ENCODE measurements at regions not wholly inside any gene's neighbourhood (a gene's known extent, or its start where the extent isn't known, plus 50 kb on each side); places are given as distances from the start of the nearest gene placed in this dataset.

DNA sequence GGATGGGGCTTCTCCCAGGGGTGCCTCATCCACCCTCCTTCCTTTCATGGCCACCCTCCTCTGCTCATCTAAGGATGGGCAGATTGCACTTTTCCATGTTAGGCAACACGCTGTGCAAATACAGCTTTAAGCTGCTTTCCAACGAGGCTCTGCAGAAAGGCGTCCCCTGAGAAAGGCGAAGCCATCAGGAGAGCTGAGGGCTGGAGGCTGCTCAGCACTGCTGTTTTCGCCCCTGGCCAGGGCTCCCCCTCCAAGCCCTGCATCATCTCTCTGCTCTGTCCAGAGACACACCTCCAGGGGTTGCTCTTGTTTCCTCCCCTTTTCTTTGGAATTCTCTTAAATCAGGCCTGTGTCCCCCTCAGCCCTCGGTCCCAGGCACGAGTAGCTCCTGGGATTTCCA is 526.1 kb downstream of the CDH26 start:
- DNase-seq (ENCODE audit: low read depth) = no peak
- no peak for TF ChIP-seq CTCF (conservative IDR thresholded peaks at IDR 0.05; ENCODE audit: low read depth, low read length)
- no peak overlapping the region for H3K4me3 ChIP-seq (ENCODE audit: low read depth, low read length)

DNA sequence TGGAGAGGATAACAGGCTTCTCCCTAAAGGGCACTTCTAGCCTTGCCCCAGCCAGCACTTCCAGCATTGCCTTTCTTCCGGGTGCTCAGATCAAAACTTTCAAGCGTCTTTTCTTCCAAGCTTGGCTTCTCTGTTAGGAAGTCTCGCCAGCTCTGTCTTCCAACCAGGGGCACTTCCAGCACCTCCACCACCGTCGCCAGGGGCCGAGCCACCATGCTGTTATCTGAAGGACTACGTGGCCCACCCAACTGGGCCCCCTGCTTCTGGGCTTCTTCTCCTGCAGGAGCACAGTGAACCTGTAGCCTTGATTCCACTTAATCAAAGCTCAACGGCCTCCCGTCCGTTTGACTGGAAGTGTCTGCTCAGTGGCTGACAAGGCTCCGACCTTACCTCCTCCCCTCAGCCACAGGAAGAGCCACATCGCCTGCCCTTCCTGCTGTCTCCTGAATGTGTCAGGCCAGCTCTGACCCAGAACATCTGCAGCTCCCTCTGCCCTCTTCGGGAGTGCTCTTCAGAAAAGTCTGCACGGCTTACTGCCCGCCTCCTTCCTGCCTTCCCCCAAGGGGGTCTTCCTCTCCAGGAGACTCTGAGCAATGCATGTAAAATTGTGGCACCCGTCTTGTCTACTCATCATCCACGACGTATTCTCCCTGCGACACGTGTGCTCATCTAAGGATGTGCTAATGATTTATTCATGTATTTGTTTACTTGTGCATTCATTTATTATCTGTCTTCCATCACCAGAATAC is 527.0 kb downstream of the CDH26 start:
- no peak for DNase-seq (ENCODE audit: low read depth)
- TF ChIP-seq CTCF (conservative IDR thresholded peaks at IDR 0.05; ENCODE audit: low read depth, low read length) = no peak

DNA sequence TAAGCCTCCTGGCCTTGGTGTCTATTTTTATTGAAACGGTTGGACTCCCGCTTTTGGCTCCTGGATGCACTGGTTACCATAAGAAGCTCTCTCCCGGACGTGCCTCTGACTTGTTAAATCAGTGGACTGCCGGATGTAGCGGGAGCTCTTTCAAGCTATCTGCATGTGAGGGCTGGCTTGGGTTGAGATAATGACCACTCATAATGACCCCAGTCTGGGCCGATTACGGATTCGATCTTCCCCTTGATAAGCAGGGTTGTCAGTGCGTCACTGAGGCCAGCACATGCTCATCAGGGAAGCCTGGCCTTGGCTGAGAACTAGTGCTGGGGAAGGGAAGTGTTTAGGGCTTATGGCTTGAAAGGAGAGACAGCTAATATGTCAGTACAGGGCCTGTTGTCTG is 528.1 kb downstream of the CDH26 start:
- TF ChIP-seq CTCF (conservative IDR thresholded peaks at IDR 0.05; ENCODE audit: low read depth, low read length) = no peak
- no peak overlapping the region for H3K4me3 ChIP-seq (ENCODE audit: low read depth, low read length)
- no peak for DNase-seq (ENCODE audit: low read depth)

More for the DNA sequence above, 527.0 kb downstream of the CDH26 start:
- no peak overlapping the region for H3K4me3 ChIP-seq (ENCODE audit: low read depth, low read length)

GRCh38 chr20:60486937-60487336 is 528.7 kb downstream of the CDH26 start:
- no peak overlapping the region for H3K4me3 ChIP-seq (ENCODE audit: low read depth, low read length)
- TF ChIP-seq CTCF (conservative IDR thresholded peaks at IDR 0.05; ENCODE audit: low read depth, low read length) = no peak
- no peak for DNase-seq (ENCODE audit: low read depth)

DNA sequence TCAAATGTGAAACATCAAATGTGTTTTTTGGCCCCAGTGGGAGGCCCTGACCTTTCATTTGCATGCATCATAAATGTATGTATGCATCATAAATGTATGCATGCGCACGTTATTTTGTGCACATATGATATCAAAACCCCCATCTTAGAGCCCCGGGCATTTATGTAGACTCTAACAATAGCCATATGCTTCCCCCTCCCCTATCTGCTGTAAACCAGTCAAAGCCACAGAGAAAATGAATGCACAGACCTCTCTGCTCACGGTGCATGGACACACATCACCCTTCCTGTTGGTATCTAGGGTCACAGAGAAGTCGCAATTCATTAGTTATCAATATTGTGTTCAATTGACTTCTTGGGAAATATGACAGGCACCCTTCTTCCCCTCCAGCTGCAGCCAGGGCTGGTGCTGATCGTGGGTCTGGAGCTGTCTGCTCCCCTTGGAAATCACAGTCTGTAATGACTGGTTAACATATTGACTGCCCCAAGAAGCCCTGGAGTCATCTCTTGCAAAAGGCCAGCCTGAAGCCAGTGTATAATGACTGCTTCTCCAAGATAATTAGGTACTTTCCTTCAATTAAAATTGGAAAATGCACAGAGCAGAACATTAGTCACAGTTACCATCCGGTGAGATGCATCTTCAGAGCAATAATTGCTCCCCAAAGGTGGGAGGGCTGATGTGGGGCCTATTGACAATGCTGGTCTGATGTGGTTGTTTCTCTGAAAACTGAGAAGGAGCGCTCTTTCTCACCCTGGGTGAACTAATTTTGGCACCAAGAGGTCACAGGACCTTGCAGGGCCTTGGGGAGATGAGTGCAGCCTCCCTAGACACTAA is 532.2 kb downstream of the CDH26 start:
- TF ChIP-seq CTCF (conservative IDR thresholded peaks at IDR 0.05; ENCODE audit: low read depth, low read length) = no peak
- H3K4me3 ChIP-seq (ENCODE audit: low read depth, low read length) = no peak overlapping the region
- no peak for DNase-seq (ENCODE audit: low read depth)

GRCh38 chr20:60491051-60491581 is 532.9 kb downstream of the CDH26 start:
- H3K4me3 ChIP-seq (ENCODE audit: low read depth, low read length) = no peak overlapping the region
- TF ChIP-seq CTCF (conservative IDR thresholded peaks at IDR 0.05; ENCODE audit: low read depth, low read length) = no peak
- DNase-seq (ENCODE audit: low read depth) = no peak
